ENCODE measurements at regions not wholly inside any gene's neighbourhood (a gene's known extent, or its start where the extent isn't known, plus 50 kb on each side); places are given as distances from the start of the nearest gene placed in this dataset.

GRCh38 chr6:130507666-130508028, 141.8 kb downstream of the TMEM200A start:
- no peak for TF ChIP-seq POLR2AphosphoS5 (IDR thresholded peaks at IDR 0.05; ENCODE audit: low read depth, low read length)
- TF ChIP-seq FOXP2 (optimal IDR thresholded peaks at IDR 0.05; ENCODE audit: borderline replicate concordance, extremely low read depth, extremely low read length, insufficient read depth), result no peak
- no peak for TF ChIP-seq SIN3A (IDR thresholded peaks at IDR 0.05; ENCODE audit: borderline replicate concordance, insufficient read depth, low read length)
- TF ChIP-seq REST (IDR thresholded peaks at IDR 0.05; ENCODE audit: insufficient read depth in 1 of 2, low read depth in 2 of 2, low read length in 2 of 2), result no peak
- no peak for TF ChIP-seq TAF1 (IDR thresholded peaks at IDR 0.05; ENCODE audit: borderline replicate concordance, insufficient read depth, low read length)

- no peak for TF ChIP-seq POLR2AphosphoS5 (IDR thresholded peaks at IDR 0.05; ENCODE audit: low read depth, low read length)
- no peak for TF ChIP-seq TAF1 (IDR thresholded peaks at IDR 0.05; ENCODE audit: borderline replicate concordance, insufficient read depth, low read length)
- TF ChIP-seq REST (IDR thresholded peaks at IDR 0.05; ENCODE audit: insufficient read depth in 1 of 2, low read depth in 2 of 2, low read length in 2 of 2), result no peak
- no peak for TF ChIP-seq FOXP2 (optimal IDR thresholded peaks at IDR 0.05; ENCODE audit: borderline replicate concordance, extremely low read depth, extremely low read length, insufficient read depth)
- TF ChIP-seq SIN3A (IDR thresholded peaks at IDR 0.05; ENCODE audit: borderline replicate concordance, insufficient read depth, low read length), result no peak
Observed at GRCh38 chr6:130513770-130514169, 148.0 kb downstream of the TMEM200A start.

- TF ChIP-seq POLR2AphosphoS5 (IDR thresholded peaks at IDR 0.05; ENCODE audit: low read depth, low read length) (no peak), REST (IDR thresholded peaks at IDR 0.05; ENCODE audit: insufficient read depth in 1 of 2, low read depth in 2 of 2, low read length in 2 of 2) (no peak), FOXP2 (optimal IDR thresholded peaks at IDR 0.05; ENCODE audit: borderline replicate concordance, extremely low read depth, extremely low read length, insufficient read depth) (no peak), TAF1 (IDR thresholded peaks at IDR 0.05; ENCODE audit: borderline replicate concordance, insufficient read depth, low read length) (no peak), SIN3A (IDR thresholded peaks at IDR 0.05; ENCODE audit: borderline replicate concordance, insufficient read depth, low read length) (no peak)
Observed at GRCh38 chr6:130514712-130515111, 148.9 kb downstream of the TMEM200A start.

- TF ChIP-seq REST (IDR thresholded peaks at IDR 0.05; ENCODE audit: insufficient read depth in 1 of 2, low read depth in 2 of 2, low read length in 2 of 2) (no peak), SIN3A (IDR thresholded peaks at IDR 0.05; ENCODE audit: borderline replicate concordance, insufficient read depth, low read length) (no peak), TAF1 (IDR thresholded peaks at IDR 0.05; ENCODE audit: borderline replicate concordance, insufficient read depth, low read length) (no peak), POLR2AphosphoS5 (IDR thresholded peaks at IDR 0.05; ENCODE audit: low read depth, low read length) (no peak), FOXP2 (optimal IDR thresholded peaks at IDR 0.05; ENCODE audit: borderline replicate concordance, extremely low read depth, extremely low read length, insufficient read depth) (no peak)
Observed at GRCh38 chr6:130515306-130515705, 149.5 kb downstream of the TMEM200A start.

- TF ChIP-seq FOXP2 (optimal IDR thresholded peaks at IDR 0.05; ENCODE audit: borderline replicate concordance, extremely low read depth, extremely low read length, insufficient read depth) (no peak), SIN3A (IDR thresholded peaks at IDR 0.05; ENCODE audit: borderline replicate concordance, insufficient read depth, low read length) (no peak), REST (IDR thresholded peaks at IDR 0.05; ENCODE audit: insufficient read depth in 1 of 2, low read depth in 2 of 2, low read length in 2 of 2) (no peak), TAF1 (IDR thresholded peaks at IDR 0.05; ENCODE audit: borderline replicate concordance, insufficient read depth, low read length) (no peak)
Observed at GRCh38 chr6:130516604-130517003, 150.8 kb downstream of the TMEM200A start.

Measured in PFSK-1 (cell line).